GM21717 (cell line): ENCODE measurements at regions not wholly inside any gene's neighbourhood (a gene's known extent, or its start where the extent isn't known, plus 50 kb on each side); places are given as distances from the start of the nearest gene placed in this dataset.

Experiments used
- ATAC-seq: cut with Tn5 transposase; IDR thresholded peaks from one replicate; pipeline ENCODE4 v1.9.1; 2021; ENCODE audit warnings: mild to moderate bottlenecking, moderate library complexity; ENCODE audit not compliant: unreplicated experiment

GRCh38 chr2:103942199-103942598, 911.7 kb upstream of the POU3F3 start:
- no peak for ATAC-seq

- ATAC-seq = no peak
These were observed 908.8 kb upstream of the POU3F3 start for GRCh38 chr2:103945083-103945482.

GRCh38 chr2:103959174-103960128, 894.5 kb upstream of the POU3F3 start:
- no peak for ATAC-seq

GRCh38 chr2:103960129-103960513, 893.8 kb upstream of the POU3F3 start:
- no peak for ATAC-seq

GRCh38 chr2:103960951-103961350, 893.0 kb upstream of the POU3F3 start:
- ATAC-seq = no peak

GRCh38 chr2:103961862-103962261, 892.1 kb upstream of the POU3F3 start:
- ATAC-seq = no peak

GRCh38 chr2:103962670-103963069, 891.2 kb upstream of the POU3F3 start:
- no peak for ATAC-seq

- no peak for ATAC-seq
These were observed 890.7 kb upstream of the POU3F3 start for GRCh38 chr2:103963146-103963725.

- ATAC-seq = no peak
These were observed 876.7 kb upstream of the POU3F3 start for GRCh38 chr2:103977241-103977640.

GRCh38 chr2:103977668-103978067, 876.2 kb upstream of the POU3F3 start:
- no peak for ATAC-seq

GRCh38 chr2:103980401-103980800, 873.5 kb upstream of the POU3F3 start:
- no peak for ATAC-seq

GRCh38 chr2:103982691-103983090, 871.2 kb upstream of the POU3F3 start:
- ATAC-seq = no peak

GRCh38 chr2:103986001-103986400, 867.9 kb upstream of the POU3F3 start:
- no peak for ATAC-seq

GRCh38 chr2:103991591-103991990, 862.3 kb upstream of the POU3F3 start:
- no peak for ATAC-seq

GRCh38 chr2:104004821-104005220, 849.1 kb upstream of the POU3F3 start:
- ATAC-seq = no peak

GRCh38 chr2:104016801-104017200, 837.1 kb upstream of the POU3F3 start:
- ATAC-seq = no peak

- no peak for ATAC-seq
These were observed 830.6 kb upstream of the POU3F3 start for GRCh38 chr2:104023306-104023705.

GRCh38 chr2:104023765-104024164, 830.1 kb upstream of the POU3F3 start:
- no peak for ATAC-seq

GRCh38 chr2:104025295-104025694, 828.6 kb upstream of the POU3F3 start:
- ATAC-seq = no peak

- no peak for ATAC-seq
These were observed 827.2 kb upstream of the POU3F3 start for GRCh38 chr2:104026725-104027124.

- no peak for ATAC-seq
These were observed 826.6 kb upstream of the POU3F3 start for GRCh38 chr2:104027321-104027720.

GRCh38 chr2:104028061-104028460, 825.9 kb upstream of the POU3F3 start:
- no peak for ATAC-seq
